ENCODE measurements at regions not wholly inside any gene's neighbourhood (a gene's known extent, or its start where the extent isn't known, plus 50 kb on each side); places are given as distances from the start of the nearest gene placed in this dataset.

DNA sequence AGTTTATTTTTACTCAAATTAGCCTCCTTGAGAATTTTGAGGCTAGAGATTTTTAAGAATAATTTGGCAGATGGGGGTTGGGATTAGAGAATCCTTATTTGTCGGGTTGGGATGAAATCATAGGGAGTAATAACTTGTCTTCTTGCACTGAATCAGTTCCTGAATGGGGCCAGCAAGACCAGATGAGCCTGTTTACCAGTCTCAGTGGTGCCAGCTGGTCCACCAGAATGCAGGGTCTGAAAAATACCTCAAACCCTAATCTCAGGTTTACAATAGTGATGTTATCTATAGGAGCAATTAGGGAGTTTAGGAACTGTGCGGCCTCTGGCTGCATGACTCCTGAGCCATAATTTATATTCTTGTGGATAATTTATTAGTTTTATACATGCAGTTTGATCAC, 705.9 kb upstream of the AGA start:
- DNase-seq (ENCODE audit: low read depth) = no peak
- no peak overlapping the region for H3K4me3 ChIP-seq (ENCODE audit: low read length)
- TF ChIP-seq, protein P1, sequence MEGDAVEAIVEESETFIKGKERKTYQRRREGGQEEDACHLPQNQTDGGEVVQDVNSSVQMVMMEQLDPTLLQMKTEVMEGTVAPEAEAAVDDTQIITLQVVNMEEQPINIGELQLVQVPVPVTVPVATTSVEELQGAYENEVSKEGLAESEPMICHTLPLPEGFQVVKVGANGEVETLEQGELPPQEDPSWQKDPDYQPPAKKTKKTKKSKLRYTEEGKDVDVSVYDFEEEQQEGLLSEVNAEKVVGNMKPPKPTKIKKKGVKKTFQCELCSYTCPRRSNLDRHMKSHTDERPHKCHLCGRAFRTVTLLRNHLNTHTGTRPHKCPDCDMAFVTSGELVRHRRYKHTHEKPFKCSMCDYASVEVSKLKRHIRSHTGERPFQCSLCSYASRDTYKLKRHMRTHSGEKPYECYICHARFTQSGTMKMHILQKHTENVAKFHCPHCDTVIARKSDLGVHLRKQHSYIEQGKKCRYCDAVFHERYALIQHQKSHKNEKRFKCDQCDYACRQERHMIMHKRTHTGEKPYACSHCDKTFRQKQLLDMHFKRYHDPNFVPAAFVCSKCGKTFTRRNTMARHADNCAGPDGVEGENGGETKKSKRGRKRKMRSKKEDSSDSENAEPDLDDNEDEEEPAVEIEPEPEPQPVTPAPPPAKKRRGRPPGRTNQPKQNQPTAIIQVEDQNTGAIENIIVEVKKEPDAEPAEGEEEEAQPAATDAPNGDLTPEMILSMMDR (conservative IDR thresholded peaks at IDR 0.05; ENCODE audit: low read length) = no peak

- no peak overlapping the region for H3K4me3 ChIP-seq (ENCODE audit: low read length)
- TF ChIP-seq, protein P1 (conservative IDR thresholded peaks at IDR 0.05; ENCODE audit: low read length) = no peak
- no peak for DNase-seq (ENCODE audit: low read depth)
Observed at GRCh38 chr4:178165251-178165950, 723.2 kb upstream of the AGA start.

DNA sequence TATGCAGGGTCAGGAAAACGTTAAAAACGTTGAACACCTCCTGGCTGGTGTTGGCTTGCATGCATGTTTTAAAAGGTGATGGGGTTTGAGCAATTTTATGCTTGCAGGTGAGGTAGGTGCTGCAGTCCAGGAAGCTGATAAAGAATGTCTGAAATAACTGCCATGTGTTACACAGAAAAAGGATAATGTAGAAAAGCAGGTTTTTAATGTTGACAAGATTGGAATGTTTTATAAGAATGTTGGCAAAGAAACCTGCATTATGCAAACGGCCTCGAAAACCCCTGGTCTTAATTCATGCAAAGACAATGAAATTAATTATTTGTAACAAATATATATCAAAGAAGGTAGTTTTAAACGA, 723.7 kb upstream of the AGA start:
- no peak for DNase-seq (ENCODE audit: low read depth)
- TF ChIP-seq, protein P1 (conservative IDR thresholded peaks at IDR 0.05; ENCODE audit: low read length) = no peak
- no peak overlapping the region for H3K4me3 ChIP-seq (ENCODE audit: low read length)

- no peak for DNase-seq (ENCODE audit: low read depth)
- no peak overlapping the region for H3K4me3 ChIP-seq (ENCODE audit: low read length)
- TF ChIP-seq, protein P1 (conservative IDR thresholded peaks at IDR 0.05; ENCODE audit: low read length) = no peak
Observed at GRCh38 chr4:178173771-178174170, 731.5 kb upstream of the AGA start.

- DNase-seq (ENCODE audit: low read depth) = no peak
- TF ChIP-seq, protein P1 (conservative IDR thresholded peaks at IDR 0.05; ENCODE audit: low read length) = no peak
- no peak overlapping the region for H3K4me3 ChIP-seq (ENCODE audit: low read length)
Observed at GRCh38 chr4:178174756-178175155, 732.5 kb upstream of the AGA start.

- no peak overlapping the region for H3K4me3 ChIP-seq (ENCODE audit: low read length)
- no peak for DNase-seq (ENCODE audit: low read depth)
- TF ChIP-seq, protein P1 (conservative IDR thresholded peaks at IDR 0.05; ENCODE audit: low read length) = no peak
Observed at GRCh38 chr4:178185517-178185916, 743.3 kb upstream of the AGA start.

DNA sequence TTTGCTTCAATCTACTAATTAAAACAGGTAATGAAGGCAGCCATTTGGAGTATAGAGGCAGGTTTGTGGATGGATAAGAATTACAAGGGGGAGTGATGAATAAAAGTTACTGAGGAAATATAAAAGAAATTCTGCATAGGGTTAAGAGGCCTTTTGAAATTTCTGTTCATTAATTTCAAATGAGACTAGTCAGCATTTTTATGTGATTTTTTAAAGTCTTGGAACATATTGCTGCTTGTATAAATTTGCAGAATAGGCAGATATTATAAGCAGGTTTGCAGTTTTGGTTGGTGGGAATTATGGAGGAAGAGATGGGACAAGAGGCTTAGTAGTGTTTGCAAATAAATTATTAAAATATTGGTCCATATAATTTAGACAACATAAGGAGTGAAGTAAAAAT, 750.4 kb upstream of the AGA start:
- no peak overlapping the region for H3K4me3 ChIP-seq (ENCODE audit: low read length)
- no peak for DNase-seq (ENCODE audit: low read depth)
- TF ChIP-seq, protein P1 (conservative IDR thresholded peaks at IDR 0.05; ENCODE audit: low read length) = no peak
